ENCODE measurements at regions not wholly inside any gene's neighbourhood (a gene's known extent, or its start where the extent isn't known, plus 50 kb on each side); places are given as distances from the start of the nearest gene placed in this dataset.

DNA sequence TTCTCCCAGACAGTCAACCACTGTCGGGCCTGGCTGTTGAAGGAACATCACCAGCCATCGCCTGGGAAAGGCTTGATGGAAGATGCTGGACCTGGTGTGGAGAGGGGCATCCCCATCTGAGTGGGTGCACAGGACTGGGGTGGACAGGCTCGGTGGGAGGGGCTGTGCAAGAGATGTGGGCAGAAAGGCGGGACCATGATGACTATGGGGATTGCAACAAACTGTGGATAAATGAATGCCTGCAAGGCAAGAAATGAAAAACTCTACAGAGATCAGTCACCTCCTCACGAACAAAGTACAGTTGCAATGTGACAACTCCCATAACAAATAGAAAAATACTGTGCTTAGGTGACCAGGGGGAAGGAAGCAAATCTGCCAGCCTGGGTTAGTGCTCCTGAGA is 171.9 kb upstream of the GPR12 start:
- Histone ChIP-seq H3K18ac (ENCODE audit: extremely low read depth, low read length) (no peak overlapping the region), H3K23me2 (ENCODE audit: low read depth, low read length) (0 out of 2 replicates have a peak, but pooled peaks cover 2% of the 10 kb centered on the region), H3K9me3 (ENCODE audit: insufficient read depth in 2 of 2, low read depth in 1 of 2, low read length in 1 of 2) (no peaks in the 10 kb centered on the region), H3K79me1 (ENCODE audit: low read depth, low read length) (no peaks in the 10 kb centered on the region), H2BK120ac (replicated peaks; ENCODE audit: low read depth, low read length) (no peak overlapping the region), H2AFZ (ENCODE audit: low read length) (no peak overlapping the region), H3K27ac (ENCODE audit: low read depth, low read length) (no peak overlapping the region), H3K4me3 (ENCODE audit: extremely low read depth in 1 of 4, insufficient read depth in 2 of 4, low read depth in 3 of 4, low read length in 4 of 4) (no peak overlapping the region), H3K27me3 (replicated peaks in 1 of 4; ENCODE audit: control insufficient read depth in 3 of 4, extremely low read depth in 1 of 4, insufficient read depth in 3 of 4, low read length in 3 of 4) (no peaks in the 10 kb centered on the region), H2BK15ac (ENCODE audit: low read length) (no peak overlapping the region), H2BK5ac (ENCODE audit: low read depth, low read length) (no peak overlapping the region), H3K23ac (ENCODE audit: insufficient read length) (no peak overlapping the region), H3K79me2 (ENCODE audit: control insufficient read depth in 1 of 2, insufficient read depth in 2 of 2, low read length in 2 of 2) (no peaks in the 10 kb centered on the region), H3K14ac (ENCODE audit: insufficient read length) (no peak overlapping the region), H4K91ac (replicated peaks; ENCODE audit: insufficient read length, low read length) (no peak overlapping the region), H3K36me3 (ENCODE audit: control insufficient read depth in 2 of 4, insufficient read depth in 4 of 4, low read length in 3 of 4) (no peaks in the 10 kb centered on the region), H3K4ac (replicated peaks; ENCODE audit: insufficient read length, low read depth, low read length) (no peak overlapping the region), H4K5ac (ENCODE audit: insufficient read length, low read depth, low read length) (no peak overlapping the region), H4K8ac (ENCODE audit: extremely low read depth, insufficient read depth, low read length) (no peak overlapping the region), H2BK12ac (ENCODE audit: low read depth, low read length) (no peak overlapping the region), H3K4me1 (replicated peaks in 1 of 4; ENCODE audit: control insufficient read depth in 3 of 4, insufficient read depth in 4 of 4, low read length in 3 of 4) (peaks cover 0 to 3% (median 0%) of the 10 kb centered on the region in 4 experiments; a peak in 1 of 7 replicates), H2AK5ac (ENCODE audit: low read depth, low read length) (no peak overlapping the region), H3K4me2 (ENCODE audit: insufficient read depth in 1 of 2, low read depth in 2 of 2, low read length in 2 of 2) (no peak overlapping the region), H3K56ac (replicated peaks; ENCODE audit: insufficient read length, low read depth, low read length) (no peak overlapping the region), H2BK20ac (ENCODE audit: low read length) (no peak overlapping the region), H4K20me1 (replicated peaks in 1 of 2; ENCODE audit: control insufficient read depth in 1 of 2, insufficient read depth in 2 of 2, low read length in 2 of 2) (no peaks in the 10 kb centered on the region), H3K9ac (replicated peaks in 1 of 4; ENCODE audit: extremely low read depth in 1 of 4, low read depth in 3 of 4, low read length in 3 of 4) (no peak overlapping the region)
- no peak for DNase-seq (ENCODE audit: low read depth in 1 of 2, low spot score in 2 of 2)
- FAIRE-seq, result no peak
- CTCF ChIA-PET (ENCODE audit: partially characterized antibody), result interaction anchor here (0.9 to 3.4 kb wide), 3 partner anchors 22 to 423 kb away, joined by 3 to 31 read pairs (median 4); no protein-coding TSS in a partner anchor
- WGBS, 2 experiments (ENCODE audit: extremely low coverage in 1 of 2, insufficient coverage in 1 of 2, insufficient read length in 1 of 2, insufficient replicate concordance in 2 of 2, low coverage in 1 of 2, low lambda C conversion rate in 2 of 2, missing lambda C conversion rate in 1 of 2), result 67% methylated on average over 5 of the region's 5 CpGs; no CpG with 5 or more reads in 1 of the 2 experiments
- POLR2A ChIA-PET (ENCODE audit: partially characterized antibody), result no interaction called here
- TF ChIP-seq EP300 (IDR thresholded peaks at IDR 0.05; ENCODE audit: borderline replicate concordance in 1 of 2, low read depth in 2 of 2, low read length in 2 of 2), result no peak
- TF ChIP-seq RNF2 (IDR thresholded peaks at IDR 0.05; ENCODE audit: borderline replicate concordance, low read depth, low read length, missing control alignments, poor library complexity, severe bottlenecking), result no peak

All from H1 (cell line).